Stimulated activated CD8-positive, alpha-beta memory T cell treated with anti-CD3 and anti-CD28 coated beads, Interleukin-12 subunit alpha, Interleukin-12 subunit beta, amount 100 ng/mL, for 4 hours (primary cell): ENCODE measurements at regions not wholly inside any gene's neighbourhood (a gene's known extent, or its start where the extent isn't known, plus 50 kb on each side); places are given as distances from the start of the nearest gene placed in this dataset.
"Not testable (repeated sequence)": the region's sequence is repeated elsewhere in the genome, so short reads cannot be mapped to it uniquely, and the experiment has no call there.

Experiments
- DNase-seq: peaks from one replicate; pipeline ENCODE4 v3.0.0-alpha.2; 2020; ENCODE audit warnings: low read depth

GRCh38 chr13:44055681-44056080, 176.0 kb downstream of the LACC1 start:
- DNase-seq: not testable (repeated sequence)

GRCh38 chr13:44058067-44058466, 178.4 kb downstream of the LACC1 start:
- DNase-seq: no peak

GRCh38 chr13:44058624-44059215, 179.0 kb downstream of the LACC1 start:
- DNase-seq: no peak

- no peak for DNase-seq
Observed at GRCh38 chr13:44061876-44062275, 182.2 kb downstream of the LACC1 start.

GRCh38 chr13:44063467-44063866, 183.8 kb downstream of the LACC1 start:
- DNase-seq: no peak

GRCh38 chr13:44063881-44064280, 184.2 kb downstream of the LACC1 start:
- DNase-seq: no peak

GRCh38 chr13:44064357-44064756, 184.7 kb downstream of the LACC1 start:
- no peak for DNase-seq

GRCh38 chr13:44068169-44068568, 188.5 kb downstream of the LACC1 start:
- no peak for DNase-seq

GRCh38 chr13:44068737-44069136, 189.0 kb downstream of the LACC1 start:
- DNase-seq: no peak

- DNase-seq: no peak
Observed at GRCh38 chr13:44072536-44072935, 192.8 kb downstream of the LACC1 start.

- DNase-seq: no peak
Observed at GRCh38 chr13:44074611-44075010, 194.9 kb downstream of the LACC1 start.

GRCh38 chr13:44075113-44075512, 195.4 kb downstream of the LACC1 start:
- DNase-seq: no peak

- DNase-seq: no peak
Observed at GRCh38 chr13:44078806-44079376, 199.2 kb downstream of the LACC1 start.

- DNase-seq: no peak
Observed at GRCh38 chr13:44079413-44080205, 199.9 kb downstream of the LACC1 start.

- no peak for DNase-seq
Observed at GRCh38 chr13:44084146-44084545, 204.4 kb downstream of the LACC1 start.

- no peak for DNase-seq
Observed at GRCh38 chr13:44086389-44086788, 206.7 kb downstream of the LACC1 start.

- DNase-seq: no peak
Observed at GRCh38 chr13:44088411-44088810, 208.7 kb downstream of the LACC1 start.

GRCh38 chr13:44088991-44089413, 209.3 kb downstream of the LACC1 start:
- DNase-seq: no peak

GRCh38 chr13:44089452-44089851, 209.7 kb downstream of the LACC1 start:
- DNase-seq: no peak

- no peak for DNase-seq
Observed at GRCh38 chr13:44092078-44092970, 212.6 kb downstream of the LACC1 start.

GRCh38 chr13:44093607-44094564, 214.2 kb downstream of the LACC1 start:
- DNase-seq: no peak
